Choroid plexus epithelial cell (primary cell): ENCODE measurements at regions not wholly inside any gene's neighbourhood (a gene's known extent, or its start where the extent isn't known, plus 50 kb on each side); places are given as distances from the start of the nearest gene placed in this dataset.

ENCODE experiments used
- DNase-seq: peaks from one replicate; pipeline ENCODE4 v3.0.0-alpha.2; 2010; ENCODE audit warnings: low read depth
- H3K4me3 ChIP-seq: 2 replicates; pipeline ENCODE4 v1.5.1; 2011; ENCODE audit warnings: low read depth, mild to moderate bottlenecking, control low read depth, low read length, moderate library complexity
- TF ChIP-seq, protein P1 (sequence below): conservative IDR thresholded peaks from 2 replicates; pipeline ENCODE4 v1.5.1; 2011; ENCODE audit warnings: low read depth, mild to moderate bottlenecking, control low read depth, inconsistent platforms, low read length, moderate library complexity

GRCh38 chrX:28303486-28303885, 283.8 kb upstream of the IL1RAPL1 start:
- TF ChIP-seq, protein P1, sequence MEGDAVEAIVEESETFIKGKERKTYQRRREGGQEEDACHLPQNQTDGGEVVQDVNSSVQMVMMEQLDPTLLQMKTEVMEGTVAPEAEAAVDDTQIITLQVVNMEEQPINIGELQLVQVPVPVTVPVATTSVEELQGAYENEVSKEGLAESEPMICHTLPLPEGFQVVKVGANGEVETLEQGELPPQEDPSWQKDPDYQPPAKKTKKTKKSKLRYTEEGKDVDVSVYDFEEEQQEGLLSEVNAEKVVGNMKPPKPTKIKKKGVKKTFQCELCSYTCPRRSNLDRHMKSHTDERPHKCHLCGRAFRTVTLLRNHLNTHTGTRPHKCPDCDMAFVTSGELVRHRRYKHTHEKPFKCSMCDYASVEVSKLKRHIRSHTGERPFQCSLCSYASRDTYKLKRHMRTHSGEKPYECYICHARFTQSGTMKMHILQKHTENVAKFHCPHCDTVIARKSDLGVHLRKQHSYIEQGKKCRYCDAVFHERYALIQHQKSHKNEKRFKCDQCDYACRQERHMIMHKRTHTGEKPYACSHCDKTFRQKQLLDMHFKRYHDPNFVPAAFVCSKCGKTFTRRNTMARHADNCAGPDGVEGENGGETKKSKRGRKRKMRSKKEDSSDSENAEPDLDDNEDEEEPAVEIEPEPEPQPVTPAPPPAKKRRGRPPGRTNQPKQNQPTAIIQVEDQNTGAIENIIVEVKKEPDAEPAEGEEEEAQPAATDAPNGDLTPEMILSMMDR: no peak

DNA sequence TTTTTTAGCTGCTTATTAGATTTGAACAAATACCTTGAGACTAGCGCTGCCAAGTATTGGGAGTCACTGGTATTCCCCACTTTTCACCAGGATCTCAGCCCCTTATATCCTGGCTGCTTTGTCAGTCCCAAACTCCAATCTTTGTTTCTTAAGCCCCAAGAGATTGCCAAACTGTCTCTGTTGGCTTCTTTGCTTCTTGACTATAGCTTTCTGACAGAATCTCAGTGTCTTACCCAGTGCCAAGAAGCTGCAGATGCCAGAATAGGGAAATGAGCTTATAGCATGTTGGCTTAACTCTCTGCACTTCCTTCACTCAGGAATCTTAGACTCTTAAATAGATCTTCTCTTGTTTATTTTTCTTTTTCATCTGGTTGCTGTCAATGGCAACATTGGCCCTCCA, 297.5 kb upstream of the DCAF8L1 start:
- TF ChIP-seq, protein P1: no peak
- DNase-seq: no peak
- H3K4me3 ChIP-seq: no peak overlapping the region

More at GRCh38 chrX:28303486-28303885, 283.8 kb upstream of the IL1RAPL1 start:
- no peak overlapping the region for H3K4me3 ChIP-seq
- no peak for DNase-seq

DNA sequence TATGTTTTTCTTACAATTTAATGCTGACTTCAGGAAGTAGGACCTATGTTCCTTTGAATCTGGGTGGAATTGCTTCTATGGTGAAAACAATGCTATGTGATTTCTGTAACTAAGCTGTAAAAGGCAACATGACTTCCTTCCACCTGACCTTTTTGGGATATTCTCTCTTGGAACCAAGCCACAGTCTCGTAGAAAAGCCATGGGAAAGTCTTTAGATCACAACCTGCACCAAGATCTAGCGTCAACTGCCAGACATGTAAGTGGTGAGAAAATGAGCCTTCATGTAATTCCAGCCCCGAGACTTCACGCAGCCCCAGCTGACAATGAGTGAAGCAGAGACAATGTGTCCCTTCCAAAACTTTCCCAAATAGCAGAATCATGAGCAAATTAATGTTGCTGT, 297.0 kb upstream of the DCAF8L1 start:
- peak; percentile 2 for DNase-seq
- TF ChIP-seq, protein P1: no peak
- no peak overlapping the region for H3K4me3 ChIP-seq

- DNase-seq: peak; percentile 2
- TF ChIP-seq, protein P1: no peak
Measured at GRCh38 chrX:28273736-28274135, 292.5 kb upstream of the DCAF8L1 start.

DNA sequence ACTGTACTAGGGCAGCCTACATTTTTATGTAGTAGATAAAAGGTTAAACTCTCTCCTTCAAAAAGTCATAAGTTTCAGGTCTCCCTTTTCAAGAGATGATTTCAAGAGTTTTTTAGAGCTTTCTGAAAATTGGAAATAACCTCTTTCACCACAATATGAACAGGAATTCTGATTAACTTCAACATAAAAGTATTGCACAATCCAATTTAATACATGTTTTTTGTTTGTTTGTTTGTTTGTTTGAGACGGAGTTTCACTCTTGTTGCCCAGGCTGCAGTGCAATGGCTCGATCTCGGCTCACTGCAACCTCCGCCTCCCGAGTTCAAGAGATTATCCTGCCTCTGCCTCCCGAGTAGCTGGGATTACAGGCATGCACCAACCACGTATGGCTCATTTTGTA, 265.4 kb upstream of the DCAF8L1 start:
- TF ChIP-seq, protein P1: no peak
- DNase-seq: no peak
- H3K4me3 ChIP-seq: no peak overlapping the region

More at GRCh38 chrX:28273736-28274135, 292.5 kb upstream of the DCAF8L1 start:
- H3K4me3 ChIP-seq: no peak overlapping the region

GRCh38 chrX:28229217-28229616, 248.0 kb upstream of the DCAF8L1 start:
- no peak for DNase-seq
- TF ChIP-seq, protein P1: no peak
- no peak overlapping the region for H3K4me3 ChIP-seq

GRCh38 chrX:28225513-28225912, 244.3 kb upstream of the DCAF8L1 start:
- TF ChIP-seq, protein P1: no peak

More at GRCh38 chrX:28225513-28225912, 244.3 kb upstream of the DCAF8L1 start:
- no peak overlapping the region for H3K4me3 ChIP-seq
- no peak for DNase-seq
